Astrocyte of the cerebellum (primary cell): ENCODE measurements at regions not wholly inside any gene's neighbourhood (a gene's known extent, or its start where the extent isn't known, plus 50 kb on each side); places are given as distances from the start of the nearest gene placed in this dataset.

Source experiments
- DNase-seq: peaks from one replicate; pipeline ENCODE4 v3.0.0-alpha.2; 2011; ENCODE audit warnings: low read depth
- H3K4me3 ChIP-seq: 2 replicates; pipeline ENCODE4 v1.5.1; 2011; ENCODE audit warnings: mild to moderate bottlenecking, low read depth, low read length, moderate library complexity
- in situ Hi-C: cut with HindIII; loops from 2 replicates; pipeline ENCODE4 v1.10.0; 2017; ENCODE audit warnings: low sequenced_read_pairs
- TF ChIP-seq, protein P1 (sequence below): IDR thresholded peaks from 2 replicates; pipeline ENCODE4 v1.5.1; 2012; ENCODE audit warnings: low read length, low read depth, moderate library complexity, mild to moderate bottlenecking; ENCODE audit errors: missing control alignments

DNA sequence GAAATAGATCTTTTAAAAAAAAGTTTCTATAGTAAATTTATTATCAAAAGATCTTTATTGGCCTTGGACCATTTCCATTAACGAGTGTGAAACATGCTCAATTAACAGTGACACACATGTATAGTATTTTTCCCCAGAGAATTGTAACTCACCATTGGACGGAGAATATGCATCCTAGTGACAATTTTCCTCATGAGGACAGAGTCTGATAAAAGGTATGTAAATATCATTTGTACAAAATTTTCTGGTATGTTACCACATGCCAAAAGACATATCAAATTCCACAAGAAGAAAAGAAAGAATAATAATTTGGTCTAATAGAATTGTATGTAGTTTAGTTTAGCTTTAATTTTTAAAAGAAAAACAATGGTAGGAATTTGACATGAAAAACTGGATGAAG, 1096.0 kb upstream of the FLRT2 start:
- no peak overlapping the region for H3K4me3 ChIP-seq
- in situ Hi-C loops = no loop called here
- no peak for DNase-seq
- TF ChIP-seq, protein P1, sequence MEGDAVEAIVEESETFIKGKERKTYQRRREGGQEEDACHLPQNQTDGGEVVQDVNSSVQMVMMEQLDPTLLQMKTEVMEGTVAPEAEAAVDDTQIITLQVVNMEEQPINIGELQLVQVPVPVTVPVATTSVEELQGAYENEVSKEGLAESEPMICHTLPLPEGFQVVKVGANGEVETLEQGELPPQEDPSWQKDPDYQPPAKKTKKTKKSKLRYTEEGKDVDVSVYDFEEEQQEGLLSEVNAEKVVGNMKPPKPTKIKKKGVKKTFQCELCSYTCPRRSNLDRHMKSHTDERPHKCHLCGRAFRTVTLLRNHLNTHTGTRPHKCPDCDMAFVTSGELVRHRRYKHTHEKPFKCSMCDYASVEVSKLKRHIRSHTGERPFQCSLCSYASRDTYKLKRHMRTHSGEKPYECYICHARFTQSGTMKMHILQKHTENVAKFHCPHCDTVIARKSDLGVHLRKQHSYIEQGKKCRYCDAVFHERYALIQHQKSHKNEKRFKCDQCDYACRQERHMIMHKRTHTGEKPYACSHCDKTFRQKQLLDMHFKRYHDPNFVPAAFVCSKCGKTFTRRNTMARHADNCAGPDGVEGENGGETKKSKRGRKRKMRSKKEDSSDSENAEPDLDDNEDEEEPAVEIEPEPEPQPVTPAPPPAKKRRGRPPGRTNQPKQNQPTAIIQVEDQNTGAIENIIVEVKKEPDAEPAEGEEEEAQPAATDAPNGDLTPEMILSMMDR = no peak

DNA sequence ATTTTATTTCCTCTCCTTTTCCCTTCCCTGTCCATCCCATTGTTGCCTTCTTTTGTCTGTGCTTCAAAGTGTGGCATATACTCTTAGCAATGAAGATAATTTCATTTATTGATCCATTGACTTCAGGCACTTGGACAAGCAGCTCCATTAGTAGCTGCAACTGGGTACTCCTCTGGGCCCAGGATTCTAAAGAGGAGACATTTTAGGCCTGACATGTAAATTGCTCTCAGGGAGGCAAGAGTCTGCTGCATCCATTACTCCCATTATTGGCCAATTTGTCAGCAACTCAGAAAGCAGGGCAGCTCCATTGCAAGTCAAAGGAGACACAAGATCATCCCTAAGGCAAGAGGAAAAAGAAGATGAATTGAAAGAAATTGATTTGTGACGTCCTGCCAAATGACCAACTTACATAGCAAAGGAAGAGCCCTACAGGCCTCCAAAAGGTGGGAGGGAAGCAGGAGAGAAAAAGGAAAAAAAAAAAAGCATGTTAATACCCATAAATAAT, 1094.1 kb upstream of the FLRT2 start:
- DNase-seq = no peak
- in situ Hi-C loops = no loop called here
- H3K4me3 ChIP-seq = no peak overlapping the region
- TF ChIP-seq, protein P1 = no peak

DNA sequence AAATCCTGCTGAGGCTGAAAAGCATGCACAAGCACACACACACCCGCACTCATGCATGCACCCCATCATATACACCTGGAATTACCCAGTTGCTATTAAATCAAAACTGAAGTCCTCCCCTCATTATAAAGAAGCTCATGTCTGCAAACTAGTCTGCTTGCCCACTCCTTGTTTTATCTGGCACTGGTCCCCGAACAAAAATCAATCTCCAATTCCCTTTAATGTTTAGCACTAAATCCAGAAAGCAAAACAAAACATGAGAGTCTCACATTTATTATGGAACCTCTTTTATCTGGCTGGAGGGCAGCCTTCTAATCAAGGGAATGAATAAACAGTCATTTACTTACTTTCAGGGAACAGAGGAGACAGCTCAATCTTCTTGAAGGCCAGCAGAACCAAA, 1093.4 kb upstream of the FLRT2 start:
- no peak overlapping the region for H3K4me3 ChIP-seq
- DNase-seq = no peak
- in situ Hi-C loops = no loop called here
- TF ChIP-seq, protein P1 = no peak

DNA sequence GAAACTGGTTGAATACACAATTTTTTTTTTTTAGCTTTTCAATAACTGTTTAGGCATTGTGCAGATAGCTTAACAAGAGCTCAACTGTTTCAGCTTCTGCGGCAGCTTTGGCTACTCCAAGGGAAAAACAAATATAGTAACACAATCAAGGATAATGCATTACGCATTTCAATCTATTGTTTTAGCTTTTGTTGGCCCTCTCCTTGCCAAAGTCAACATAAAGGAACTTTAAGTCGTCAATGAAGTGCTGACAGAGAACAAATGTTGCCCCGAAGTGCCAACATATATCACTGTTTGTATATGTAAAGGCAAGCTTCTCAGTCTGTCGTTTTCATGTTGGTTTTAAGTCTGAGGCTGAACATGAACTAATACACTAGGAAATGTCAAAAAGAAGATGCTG, 1087.4 kb upstream of the FLRT2 start:
- TF ChIP-seq, protein P1 = no peak
- H3K4me3 ChIP-seq = no peak overlapping the region
- DNase-seq = no peak
- in situ Hi-C loops = no loop called here

DNA sequence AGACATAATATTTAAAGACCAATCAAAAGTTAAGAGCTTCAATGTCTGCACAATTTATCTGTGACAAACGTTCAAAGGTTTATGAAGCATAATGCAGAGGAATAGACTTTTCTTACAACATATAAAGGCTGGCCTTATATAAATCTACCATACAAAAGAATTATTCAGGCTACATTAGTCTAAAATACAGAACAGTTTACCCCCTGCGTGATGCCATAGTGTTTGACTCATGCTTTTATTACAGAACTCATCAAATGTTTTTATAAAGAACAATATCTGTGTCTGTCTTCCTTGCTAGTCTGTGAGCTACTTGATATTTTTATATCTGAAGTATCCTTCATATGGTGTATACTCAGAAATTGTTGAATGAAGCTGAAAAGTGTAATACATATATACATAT, 1084.5 kb upstream of the FLRT2 start:
- TF ChIP-seq, protein P1 = no peak
- no peak for DNase-seq
- in situ Hi-C loops = no loop called here
- no peak overlapping the region for H3K4me3 ChIP-seq

DNA sequence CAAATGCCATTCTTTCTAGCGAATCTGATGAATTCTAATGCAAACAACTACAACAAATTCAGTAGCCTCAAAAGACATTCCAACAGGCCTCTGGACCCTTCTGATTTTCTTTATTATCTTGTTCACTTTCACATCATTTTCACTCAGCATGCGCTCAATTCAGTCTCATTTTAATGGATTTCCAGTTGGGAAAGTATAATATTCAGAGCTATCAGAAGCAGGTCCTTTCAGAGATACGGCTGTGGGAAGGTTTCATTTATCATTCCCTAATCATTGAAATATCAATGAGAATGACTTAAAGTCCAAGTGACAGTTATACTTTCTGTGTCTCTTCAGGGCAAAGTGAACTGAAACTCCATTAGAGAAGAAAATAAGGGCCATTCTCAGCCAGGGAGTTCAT, 1083.7 kb upstream of the FLRT2 start:
- TF ChIP-seq, protein P1 = no peak
- H3K4me3 ChIP-seq = no peak overlapping the region
- in situ Hi-C loops = no loop called here
- DNase-seq = no peak
